ENCODE measurements at regions not wholly inside any gene's neighbourhood (a gene's known extent, or its start where the extent isn't known, plus 50 kb on each side); places are given as distances from the start of the nearest gene placed in this dataset.

- H3K9ac ChIP-seq (ENCODE audit: insufficient read length, low read depth) = no peak overlapping the region
- no peaks in the 10 kb centered on the region for H3K4me1 ChIP-seq (ENCODE audit: insufficient read depth, insufficient read length)
- DNase-seq (ENCODE audit: low read depth, low spot score) = no peak
- no peaks in the 10 kb centered on the region for H3K36me3 ChIP-seq (ENCODE audit: insufficient read depth, insufficient read length, low read length)
- H3K9me3 ChIP-seq (ENCODE audit: insufficient read depth, low read length) = no peaks in the 10 kb centered on the region
- no peaks in the 10 kb centered on the region for H3K27me3 ChIP-seq (ENCODE audit: insufficient read depth, insufficient read length)
- no peak overlapping the region for H3K4me3 ChIP-seq (ENCODE audit: insufficient read length, low read depth)
- TF ChIP-seq SUZ12 (IDR thresholded peaks at IDR 0.05; ENCODE audit: extremely low read depth, insufficient read depth, insufficient read length) (no peak), ZNF274 (IDR thresholded peaks at IDR 0.05; ENCODE audit: low read depth, low read length) (no peak), YY1 (IDR thresholded peaks at IDR 0.05; ENCODE audit: insufficient read depth, insufficient read length) (no peak)
These were observed 1716.8 kb downstream of the HACE1 start for GRCh38 chr6:103142902-103143301.

GRCh38 chr6:103140308-103141027 is 1719.3 kb downstream of the HACE1 start:
- DNase-seq (ENCODE audit: low read depth, low spot score) = no peak
- H3K9ac ChIP-seq (ENCODE audit: insufficient read length, low read depth) = no peak overlapping the region

GRCh38 chr6:103139377-103139776 is 1720.3 kb downstream of the HACE1 start:
- Histone ChIP-seq H3K36me3 (ENCODE audit: insufficient read depth, insufficient read length, low read length) (no peaks in the 10 kb centered on the region), H3K9me3 (ENCODE audit: insufficient read depth, low read length) (no peaks in the 10 kb centered on the region), H3K4me1 (ENCODE audit: insufficient read depth, insufficient read length) (no peaks in the 10 kb centered on the region), H3K9ac (ENCODE audit: insufficient read length, low read depth) (no peak overlapping the region), H3K4me3 (ENCODE audit: insufficient read length, low read depth) (no peak overlapping the region), H3K27me3 (ENCODE audit: insufficient read depth, insufficient read length) (no peaks in the 10 kb centered on the region)
- no peak for DNase-seq (ENCODE audit: low read depth, low spot score)
- TF ChIP-seq ZNF274 (IDR thresholded peaks at IDR 0.05; ENCODE audit: low read depth, low read length) = no peak
- no peak for TF ChIP-seq YY1 (IDR thresholded peaks at IDR 0.05; ENCODE audit: insufficient read depth, insufficient read length)
- no peak for TF ChIP-seq SUZ12 (IDR thresholded peaks at IDR 0.05; ENCODE audit: extremely low read depth, insufficient read depth, insufficient read length)

More at GRCh38 chr6:103140308-103141027, 1719.3 kb downstream of the HACE1 start:
- Histone ChIP-seq H3K4me3 (ENCODE audit: insufficient read length, low read depth) (no peak overlapping the region), H3K4me1 (ENCODE audit: insufficient read depth, insufficient read length) (no peaks in the 10 kb centered on the region), H3K9me3 (ENCODE audit: insufficient read depth, low read length) (no peaks in the 10 kb centered on the region), H3K27me3 (ENCODE audit: insufficient read depth, insufficient read length) (no peaks in the 10 kb centered on the region), H3K36me3 (ENCODE audit: insufficient read depth, insufficient read length, low read length) (no peaks in the 10 kb centered on the region)
- no peak for TF ChIP-seq ZNF274 (IDR thresholded peaks at IDR 0.05; ENCODE audit: low read depth, low read length)
- no peak for TF ChIP-seq SUZ12 (IDR thresholded peaks at IDR 0.05; ENCODE audit: extremely low read depth, insufficient read depth, insufficient read length)
- no peak for TF ChIP-seq YY1 (IDR thresholded peaks at IDR 0.05; ENCODE audit: insufficient read depth, insufficient read length)

GRCh38 chr6:103124471-103124870 is 1731.0 kb downstream of the GRIK2 start:
- Histone ChIP-seq H3K36me3 (ENCODE audit: insufficient read depth, insufficient read length, low read length) (no peaks in the 10 kb centered on the region), H3K9me3 (ENCODE audit: insufficient read depth, low read length) (no peaks in the 10 kb centered on the region), H3K4me3 (ENCODE audit: insufficient read length, low read depth) (no peak overlapping the region), H3K27me3 (ENCODE audit: insufficient read depth, insufficient read length) (no peaks in the 10 kb centered on the region), H3K9ac (ENCODE audit: insufficient read length, low read depth) (no peak overlapping the region), H3K4me1 (ENCODE audit: insufficient read depth, insufficient read length) (no peaks in the 10 kb centered on the region)
- TF ChIP-seq ZNF274 (IDR thresholded peaks at IDR 0.05; ENCODE audit: low read depth, low read length) (no peak), YY1 (IDR thresholded peaks at IDR 0.05; ENCODE audit: insufficient read depth, insufficient read length) (no peak), SUZ12 (IDR thresholded peaks at IDR 0.05; ENCODE audit: extremely low read depth, insufficient read depth, insufficient read length) (no peak)
- no peak for DNase-seq (ENCODE audit: low read depth, low spot score)

GRCh38 chr6:103122766-103123601 is 1729.5 kb downstream of the GRIK2 start:
- Histone ChIP-seq H3K9me3 (ENCODE audit: insufficient read depth, low read length) (no peaks in the 10 kb centered on the region), H3K36me3 (ENCODE audit: insufficient read depth, insufficient read length, low read length) (no peaks in the 10 kb centered on the region), H3K9ac (ENCODE audit: insufficient read length, low read depth) (no peak overlapping the region), H3K4me3 (ENCODE audit: insufficient read length, low read depth) (no peak overlapping the region), H3K4me1 (ENCODE audit: insufficient read depth, insufficient read length) (no peaks in the 10 kb centered on the region), H3K27me3 (ENCODE audit: insufficient read depth, insufficient read length) (no peaks in the 10 kb centered on the region)
- no peak for TF ChIP-seq ZNF274 (IDR thresholded peaks at IDR 0.05; ENCODE audit: low read depth, low read length)
- TF ChIP-seq YY1 (IDR thresholded peaks at IDR 0.05; ENCODE audit: insufficient read depth, insufficient read length) = no peak
- TF ChIP-seq SUZ12 (IDR thresholded peaks at IDR 0.05; ENCODE audit: extremely low read depth, insufficient read depth, insufficient read length) = no peak
- DNase-seq (ENCODE audit: low read depth, low spot score) = peak; percentile 51

- no peak overlapping the region for H3K4me3 ChIP-seq (ENCODE audit: insufficient read length, low read depth)
These were observed 1725.5 kb downstream of the GRIK2 start for GRCh38 chr6:103119056-103119455.

GRCh38 chr6:103114582-103114981 is 1721.1 kb downstream of the GRIK2 start:
- Histone ChIP-seq H3K9me3 (ENCODE audit: insufficient read depth, low read length) (no peaks in the 10 kb centered on the region), H3K9ac (ENCODE audit: insufficient read length, low read depth) (no peak overlapping the region), H3K4me1 (ENCODE audit: insufficient read depth, insufficient read length) (no peaks in the 10 kb centered on the region), H3K4me3 (ENCODE audit: insufficient read length, low read depth) (no peak overlapping the region), H3K27me3 (ENCODE audit: insufficient read depth, insufficient read length) (no peaks in the 10 kb centered on the region), H3K36me3 (ENCODE audit: insufficient read depth, insufficient read length, low read length) (no peaks in the 10 kb centered on the region)
- no peak for DNase-seq (ENCODE audit: low read depth, low spot score)
- TF ChIP-seq SUZ12 (IDR thresholded peaks at IDR 0.05; ENCODE audit: extremely low read depth, insufficient read depth, insufficient read length) (no peak), ZNF274 (IDR thresholded peaks at IDR 0.05; ENCODE audit: low read depth, low read length) (no peak)

More at GRCh38 chr6:103119056-103119455, 1725.5 kb downstream of the GRIK2 start:
- no peaks in the 10 kb centered on the region for H3K27me3 ChIP-seq (ENCODE audit: insufficient read depth, insufficient read length)
- no peak for DNase-seq (ENCODE audit: low read depth, low spot score)
- H3K9me3 ChIP-seq (ENCODE audit: insufficient read depth, low read length) = no peaks in the 10 kb centered on the region
- H3K36me3 ChIP-seq (ENCODE audit: insufficient read depth, insufficient read length, low read length) = no peaks in the 10 kb centered on the region
- H3K4me1 ChIP-seq (ENCODE audit: insufficient read depth, insufficient read length) = no peaks in the 10 kb centered on the region
- no peak overlapping the region for H3K9ac ChIP-seq (ENCODE audit: insufficient read length, low read depth)
- TF ChIP-seq SUZ12 (IDR thresholded peaks at IDR 0.05; ENCODE audit: extremely low read depth, insufficient read depth, insufficient read length) (no peak), ZNF274 (IDR thresholded peaks at IDR 0.05; ENCODE audit: low read depth, low read length) (no peak), YY1 (IDR thresholded peaks at IDR 0.05; ENCODE audit: insufficient read depth, insufficient read length) (no peak)
